SK-N-SH (cell line): ENCODE measurements at regions not wholly inside any gene's neighbourhood (a gene's known extent, or its start where the extent isn't known, plus 50 kb on each side); places are given as distances from the start of the nearest gene placed in this dataset.

ENCODE experiments used
- CTCF ChIA-PET: fragments of 300-600, 350-600 bp; formaldehyde crosslinking; extraction: SDS; loops from one replicate; lab custom pipeline; 2021; lab: Yijun Ruan, JAX
- POLR2A ChIA-PET: fragments of 350-600 bp; sonication (Branson Sonifier 250); formaldehyde crosslinking; extraction: SDS; loops from one replicate; lab custom pipeline; 2020; ENCODE audit warnings: antibody characterized with exemption, inconsistent platforms; lab: Yijun Ruan, JAX
- DNase-seq: peaks from one replicate; pipeline ENCODE4 v3.0.0; 2012
- H2AFZ ChIP-seq: fragments of 200-600 bp; sonication (generic); 2 replicates; pipeline ENCODE4 v1.8.1; 2016; ENCODE audit warnings: antibody characterized with exemption, mild to moderate bottlenecking, low read depth
- H3F3A ChIP-seq: fragments of 200-600 bp; sonication (generic); replicated peaks from 2 replicates; pipeline ENCODE3; 2016; ENCODE audit warnings: antibody characterized with exemption, mild to moderate bottlenecking; ENCODE audit not compliant: insufficient read depth
- H3K27ac ChIP-seq, 2 experiments: fragments of 200-500 bp in 1 of 2; fragments of 200-600 bp in 1 of 2; sonication (Bioruptor generic) in 1 of 2; sonication (generic), shearing (Covaris generic) in 1 of 2; 2 replicates each; pipeline versions ENCODE4 v1.5.1 to v1.6.1; 2014 to 2016; ENCODE audit warnings: low read depth in 2 of 2, inconsistent platforms in 1 of 2, low read length in 1 of 2, mild to moderate bottlenecking in 1 of 2, mixed read lengths in 1 of 2
- H3K27me3 ChIP-seq: fragments of 200-600 bp; sonication (generic), shearing (Covaris generic); 2 replicates; pipeline ENCODE4 v1.6.1; 2016; ENCODE audit warnings: mixed run types; ENCODE audit not compliant: insufficient read depth
- H3K36me3 ChIP-seq, 2 experiments: fragments of 200-500 bp in 1 of 2; fragments of 200-600 bp in 1 of 2; sonication (Bioruptor generic) in 1 of 2; sonication (generic) in 1 of 2; replicated peaks in 1 of 2; 2 replicates each; pipeline versions ENCODE3 to v1.5.1; 2014 to 2016; ENCODE audit warnings: low read length in 1 of 2, mild to moderate bottlenecking in 1 of 2; ENCODE audit not compliant: insufficient read depth in 2 of 2, control insufficient read depth in 1 of 2
- H3K4me1 ChIP-seq, 2 experiments: fragments of 200-500 bp in 1 of 2; fragments of 200-600 bp in 1 of 2; sonication (Bioruptor generic) in 1 of 2; sonication (generic), shearing (Covaris generic) in 1 of 2; 2 replicates each; pipeline versions ENCODE4 v1.5.1 to v1.6.1; 2014 to 2016; ENCODE audit warnings: low read depth in 1 of 2, low read length in 1 of 2, mixed run types in 1 of 2; ENCODE audit not compliant: insufficient read depth in 2 of 2, control insufficient read depth in 1 of 2
- H3K4me2 ChIP-seq: fragments of 200-600 bp; sonication (generic), shearing (Covaris generic); 2 replicates; pipeline ENCODE4 v1.6.1; 2017; ENCODE audit warnings: mixed run types
- H3K4me3 ChIP-seq, 2 experiments: fragments of 200-500 bp in 1 of 2; fragments of 200-600 bp in 1 of 2; sonication (Bioruptor generic) in 1 of 2; sonication (generic), shearing (Covaris generic) in 1 of 2; 2 replicates each; pipeline versions ENCODE4 v1.5.1 to v1.8.1; 2014 to 2016; ENCODE audit warnings: low read depth in 2 of 2, inconsistent platforms in 1 of 2, low read length in 1 of 2, mild to moderate bottlenecking in 1 of 2, mixed read lengths in 1 of 2, moderate library complexity in 1 of 2
- H3K79me2 ChIP-seq: fragments of 200-600 bp; sonication (generic); 2 replicates; pipeline ENCODE4 v1.8.1; 2017; ENCODE audit warnings: mild to moderate bottlenecking; ENCODE audit not compliant: insufficient read depth
- H3K9ac ChIP-seq: fragments of 200-600 bp; sonication (generic); 2 replicates; pipeline ENCODE4 v1.6.1; 2017; ENCODE audit warnings: mixed run types
- H3K9me2 ChIP-seq: fragments of 200-600 bp; sonication (generic); 2 replicates; pipeline ENCODE4 v1.6.1; 2017; ENCODE audit warnings: mixed run types
- H3K9me3 ChIP-seq: fragments of 200-600 bp; sonication (generic); 2 replicates; pipeline ENCODE4 v1.6.1; 2017; ENCODE audit warnings: mixed run types, mild to moderate bottlenecking, moderate library complexity
- H4K20me1 ChIP-seq: fragments of 200-600 bp; sonication (generic); 2 replicates; pipeline ENCODE4 v1.6.1; 2017; ENCODE audit warnings: mild to moderate bottlenecking, mixed run types; ENCODE audit not compliant: insufficient read depth
- CHD2 ChIP-seq: fragments of 150-350 bp; IDR thresholded peaks from 2 replicates; pipeline ENCODE4 v1.6.1; 2018; ENCODE audit warnings: low read length; ENCODE audit not compliant: partially characterized antibody
- EP300 ChIP-seq, 2 experiments: IDR thresholded peaks; 2 replicates each; pipeline versions ENCODE4 v1.4.0 to v1.6.1; 2012; ENCODE audit warnings: borderline replicate concordance in 1 of 2, low read depth in 1 of 2, low read length in 1 of 2
- EZH2phosphoT487 ChIP-seq: fragments of 200-600 bp; sonication (generic); IDR thresholded peaks from 2 replicates; pipeline ENCODE4 v1.6.1; 2017; ENCODE audit warnings: low read depth, mixed run types, mild to moderate bottlenecking, antibody characterized with exemption, moderate library complexity, borderline replicate concordance
- FOSL2 ChIP-seq: IDR thresholded peaks from 2 replicates; pipeline ENCODE4 v1.4.0; 2012; ENCODE audit warnings: low read depth, mild to moderate bottlenecking, moderate library complexity, borderline replicate concordance
- GABPA ChIP-seq: IDR thresholded peaks from 2 replicates; pipeline ENCODE4 v1.4.0; 2012; ENCODE audit warnings: low read depth, mild to moderate bottlenecking
- MXI1 ChIP-seq: IDR thresholded peaks from 2 replicates; pipeline ENCODE4 v1.6.1; 2012; ENCODE audit warnings: mild to moderate bottlenecking, low read depth, low read length, improper control_type of control experiment
- NRF1 ChIP-seq: IDR thresholded peaks from 2 replicates; pipeline ENCODE4 v1.6.1; 2012; ENCODE audit warnings: low read depth, mild to moderate bottlenecking, low read length
- POLR2AphosphoS5 ChIP-seq: IDR thresholded peaks from 2 replicates; pipeline ENCODE4 v1.6.1; 2012; ENCODE audit warnings: low read depth, low read length
- RCOR1 ChIP-seq: fragments of 150-350 bp; IDR thresholded peaks from 2 replicates; pipeline ENCODE4 v1.6.1; 2017; ENCODE audit warnings: antibody characterized with exemption, low read length
- SMC3 ChIP-seq: IDR thresholded peaks from 2 replicates; pipeline ENCODE4 v1.6.1; 2012; ENCODE audit warnings: low read depth, low read length, improper control_type of control experiment
- TEAD4 ChIP-seq: IDR thresholded peaks from 2 replicates; pipeline ENCODE4 v1.4.0; 2012; ENCODE audit warnings: mild to moderate bottlenecking, borderline replicate concordance; ENCODE audit not compliant: insufficient read depth
- WGBS: methylation state at CpG from one replicate; pipeline ENCODE4 v1.1.6; 2017; ENCODE audit warnings: low lambda C conversion rate; 5-methylcytosine and 5-hydroxymethylcytosine counted together
- TF ChIP-seq, protein P1 (sequence below): IDR thresholded peaks from 2 replicates; pipeline ENCODE4 v1.4.0; 2012; ENCODE audit warnings: low read depth, borderline replicate concordance
- TF ChIP-seq, protein P2 (sequence below): IDR thresholded peaks from 2 replicates; pipeline ENCODE4 v1.6.1; 2012; ENCODE audit warnings: mild to moderate bottlenecking, low read depth, low read length, moderate library complexity
- TF ChIP-seq, protein P3 (sequence below): IDR thresholded peaks from 2 replicates; pipeline ENCODE4; 2012

DNA sequence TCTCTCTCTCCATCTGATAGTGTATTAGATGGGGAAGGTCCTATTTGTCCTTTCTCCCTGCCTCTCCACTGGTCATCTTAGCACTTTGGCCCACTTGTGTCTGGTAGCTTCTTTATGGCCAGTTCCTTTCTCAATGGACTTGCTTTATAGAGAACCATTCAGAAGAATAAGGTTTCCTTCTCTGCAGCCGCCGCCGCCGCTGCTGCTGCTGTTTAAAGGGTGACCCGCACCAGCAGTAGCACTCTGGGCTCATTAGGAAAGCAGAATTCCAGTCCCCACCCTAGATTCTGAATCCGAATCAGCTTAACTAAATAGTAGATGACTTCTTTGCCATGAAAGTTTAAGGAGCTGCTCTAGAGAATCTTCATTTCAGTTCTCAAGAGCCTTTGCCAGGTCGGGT, 490.2 kb downstream of the FOXO1 start:
- no peak overlapping the region for H3K9ac ChIP-seq
- 87% methylated on average over 7 of the region's 7 CpGs for WGBS
- H4K20me1 ChIP-seq = no peaks in the 10 kb centered on the region
- H3F3A ChIP-seq = no peaks in the 10 kb centered on the region
- no peak overlapping the region for H3K4me2 ChIP-seq
- H3K79me2 ChIP-seq = no peaks in the 10 kb centered on the region
- H3K4me1 ChIP-seq = peaks cover 0 to 8% of the 10 kb centered on the region in 2 experiments; a peak in 1 of 4 replicates
- no peaks in the 10 kb centered on the region for H3K9me3 ChIP-seq
- no peak for DNase-seq
- no peaks in the 10 kb centered on the region for H3K36me3 ChIP-seq
- CTCF ChIA-PET = no interaction called here
- no peak overlapping the region for H2AFZ ChIP-seq
- no peaks in the 10 kb centered on the region for H3K9me2 ChIP-seq
- H3K27me3 ChIP-seq = no peaks in the 10 kb centered on the region
- TF ChIP-seq SMC3 (no peak), RCOR1 (no peak), EP300 (IDR thresholded peaks at IDR 0.05; ENCODE audit: borderline replicate concordance in 1 of 2, low read depth in 1 of 2, low read length in 1 of 2) (no peak), POLR2AphosphoS5 (no peak), FOSL2 (no peak), MXI1 (no peak), NRF1 (no peak), EZH2phosphoT487 (no peak), TEAD4 (no peak), CHD2 (no peak), GABPA (no peak)
- TF ChIP-seq, protein P1, sequence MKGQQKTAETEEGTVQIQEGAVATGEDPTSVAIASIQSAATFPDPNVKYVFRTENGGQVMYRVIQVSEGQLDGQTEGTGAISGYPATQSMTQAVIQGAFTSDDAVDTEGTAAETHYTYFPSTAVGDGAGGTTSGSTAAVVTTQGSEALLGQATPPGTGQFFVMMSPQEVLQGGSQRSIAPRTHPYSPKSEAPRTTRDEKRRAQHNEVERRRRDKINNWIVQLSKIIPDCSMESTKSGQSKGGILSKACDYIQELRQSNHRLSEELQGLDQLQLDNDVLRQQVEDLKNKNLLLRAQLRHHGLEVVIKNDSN = no peak
- TF ChIP-seq, protein P2, sequence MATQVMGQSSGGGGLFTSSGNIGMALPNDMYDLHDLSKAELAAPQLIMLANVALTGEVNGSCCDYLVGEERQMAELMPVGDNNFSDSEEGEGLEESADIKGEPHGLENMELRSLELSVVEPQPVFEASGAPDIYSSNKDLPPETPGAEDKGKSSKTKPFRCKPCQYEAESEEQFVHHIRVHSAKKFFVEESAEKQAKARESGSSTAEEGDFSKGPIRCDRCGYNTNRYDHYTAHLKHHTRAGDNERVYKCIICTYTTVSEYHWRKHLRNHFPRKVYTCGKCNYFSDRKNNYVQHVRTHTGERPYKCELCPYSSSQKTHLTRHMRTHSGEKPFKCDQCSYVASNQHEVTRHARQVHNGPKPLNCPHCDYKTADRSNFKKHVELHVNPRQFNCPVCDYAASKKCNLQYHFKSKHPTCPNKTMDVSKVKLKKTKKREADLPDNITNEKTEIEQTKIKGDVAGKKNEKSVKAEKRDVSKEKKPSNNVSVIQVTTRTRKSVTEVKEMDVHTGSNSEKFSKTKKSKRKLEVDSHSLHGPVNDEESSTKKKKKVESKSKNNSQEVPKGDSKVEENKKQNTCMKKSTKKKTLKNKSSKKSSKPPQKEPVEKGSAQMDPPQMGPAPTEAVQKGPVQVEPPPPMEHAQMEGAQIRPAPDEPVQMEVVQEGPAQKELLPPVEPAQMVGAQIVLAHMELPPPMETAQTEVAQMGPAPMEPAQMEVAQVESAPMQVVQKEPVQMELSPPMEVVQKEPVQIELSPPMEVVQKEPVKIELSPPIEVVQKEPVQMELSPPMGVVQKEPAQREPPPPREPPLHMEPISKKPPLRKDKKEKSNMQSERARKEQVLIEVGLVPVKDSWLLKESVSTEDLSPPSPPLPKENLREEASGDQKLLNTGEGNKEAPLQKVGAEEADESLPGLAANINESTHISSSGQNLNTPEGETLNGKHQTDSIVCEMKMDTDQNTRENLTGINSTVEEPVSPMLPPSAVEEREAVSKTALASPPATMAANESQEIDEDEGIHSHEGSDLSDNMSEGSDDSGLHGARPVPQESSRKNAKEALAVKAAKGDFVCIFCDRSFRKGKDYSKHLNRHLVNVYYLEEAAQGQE = no peak
- TF ChIP-seq, protein P3, sequence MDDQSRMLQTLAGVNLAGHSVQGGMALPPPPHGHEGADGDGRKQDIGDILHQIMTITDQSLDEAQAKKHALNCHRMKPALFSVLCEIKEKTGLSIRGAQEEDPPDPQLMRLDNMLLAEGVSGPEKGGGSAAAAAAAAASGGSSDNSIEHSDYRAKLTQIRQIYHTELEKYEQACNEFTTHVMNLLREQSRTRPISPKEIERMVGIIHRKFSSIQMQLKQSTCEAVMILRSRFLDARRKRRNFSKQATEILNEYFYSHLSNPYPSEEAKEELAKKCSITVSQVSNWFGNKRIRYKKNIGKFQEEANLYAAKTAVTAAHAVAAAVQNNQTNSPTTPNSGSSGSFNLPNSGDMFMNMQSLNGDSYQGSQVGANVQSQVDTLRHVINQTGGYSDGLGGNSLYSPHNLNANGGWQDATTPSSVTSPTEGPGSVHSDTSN = no peak
- TF ChIP-seq, all 33 proteins: peak for 0
- H3K4me3 ChIP-seq = no peak overlapping the region
- POLR2A ChIA-PET = no interaction called here
- H3K27ac ChIP-seq = no peak overlapping the region
